ENCODE measurements at regions not wholly inside any gene's neighbourhood (a gene's known extent, or its start where the extent isn't known, plus 50 kb on each side); places are given as distances from the start of the nearest gene placed in this dataset.

DNA sequence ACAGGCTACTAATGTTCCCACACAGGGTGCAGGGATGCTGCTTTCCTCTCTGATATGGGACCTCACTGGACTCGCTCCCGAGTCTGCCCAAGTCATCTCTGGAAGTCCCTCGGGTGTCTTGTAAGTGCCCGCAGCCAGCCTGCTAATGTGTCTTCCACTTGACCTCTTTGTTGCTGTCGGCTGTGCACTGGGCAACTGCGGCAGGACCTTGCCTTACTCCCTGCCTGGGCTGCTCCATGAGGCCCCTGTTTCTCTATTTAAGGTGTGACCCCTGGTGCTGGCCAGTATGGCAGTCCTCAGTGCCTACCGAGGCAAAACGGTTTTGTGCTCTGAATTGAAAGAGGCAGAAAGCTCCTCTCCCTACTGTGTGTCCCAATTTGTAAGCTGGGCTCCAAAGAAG lies 88.8 kb upstream of the DUSP5 start:
- no peak overlapping the region for H3K27ac ChIP-seq
- peaks cover 0 to 33% (median 6%) of the 10 kb centered on the region in 3 donors for H3K4me1 ChIP-seq
- H3K36me3 ChIP-seq, result no peaks in the 10 kb centered on the region
- TF ChIP-seq, protein P1, sequence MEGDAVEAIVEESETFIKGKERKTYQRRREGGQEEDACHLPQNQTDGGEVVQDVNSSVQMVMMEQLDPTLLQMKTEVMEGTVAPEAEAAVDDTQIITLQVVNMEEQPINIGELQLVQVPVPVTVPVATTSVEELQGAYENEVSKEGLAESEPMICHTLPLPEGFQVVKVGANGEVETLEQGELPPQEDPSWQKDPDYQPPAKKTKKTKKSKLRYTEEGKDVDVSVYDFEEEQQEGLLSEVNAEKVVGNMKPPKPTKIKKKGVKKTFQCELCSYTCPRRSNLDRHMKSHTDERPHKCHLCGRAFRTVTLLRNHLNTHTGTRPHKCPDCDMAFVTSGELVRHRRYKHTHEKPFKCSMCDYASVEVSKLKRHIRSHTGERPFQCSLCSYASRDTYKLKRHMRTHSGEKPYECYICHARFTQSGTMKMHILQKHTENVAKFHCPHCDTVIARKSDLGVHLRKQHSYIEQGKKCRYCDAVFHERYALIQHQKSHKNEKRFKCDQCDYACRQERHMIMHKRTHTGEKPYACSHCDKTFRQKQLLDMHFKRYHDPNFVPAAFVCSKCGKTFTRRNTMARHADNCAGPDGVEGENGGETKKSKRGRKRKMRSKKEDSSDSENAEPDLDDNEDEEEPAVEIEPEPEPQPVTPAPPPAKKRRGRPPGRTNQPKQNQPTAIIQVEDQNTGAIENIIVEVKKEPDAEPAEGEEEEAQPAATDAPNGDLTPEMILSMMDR (IDR thresholded peaks at IDR 0.05), result no peak
- TF ChIP-seq POLR2A (IDR thresholded peaks at IDR 0.05) (no peak), POLR2AphosphoS5 (IDR thresholded peaks at IDR 0.05) (no peak), EP300 (IDR thresholded peaks at IDR 0.05) (no peak)
- ATAC-seq, result no peak
- H3K27me3 ChIP-seq, result no peaks in the 10 kb centered on the region
- H3K9me3 ChIP-seq, result no peaks in the 10 kb centered on the region
- 95% methylated on average over 7 of the region's 8 CpGs; no CpG with 5 or more reads in 1 of the 2 donors for WGBS, 2 donors (ENCODE audit: low coverage in 1 of 2)
- H3K4me3 ChIP-seq, result no peak overlapping the region

DNA sequence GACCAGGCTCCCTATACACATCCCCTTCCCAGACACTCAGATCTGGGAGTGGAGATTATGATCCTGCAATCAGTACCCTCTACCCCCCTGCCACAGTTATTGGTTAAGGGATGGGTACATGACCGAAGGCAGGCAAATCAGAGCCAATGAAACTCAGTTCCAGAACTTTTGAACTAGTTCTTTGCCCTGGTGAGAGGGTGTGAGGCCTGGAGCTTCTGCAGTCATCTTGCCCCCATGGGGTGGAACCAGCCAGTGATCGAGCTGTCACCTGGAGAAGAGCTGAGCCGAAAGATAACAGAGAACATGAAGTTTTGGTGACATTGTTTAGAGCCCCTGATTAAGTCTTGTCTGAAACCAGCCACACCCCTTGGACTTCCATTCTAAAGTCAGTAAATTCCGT lies 88.2 kb upstream of the DUSP5 start:
- no peak overlapping the region for H3K4me3 ChIP-seq
- H3K9me3 ChIP-seq, result no peaks in the 10 kb centered on the region
- H3K36me3 ChIP-seq, result no peaks in the 10 kb centered on the region
- WGBS, 2 donors (ENCODE audit: low coverage in 1 of 2), result 75 to 78% methylated on average over 2 of the region's 4 CpGs
- TF ChIP-seq POLR2A (IDR thresholded peaks at IDR 0.05) (no peak), EP300 (IDR thresholded peaks at IDR 0.05) (no peak), POLR2AphosphoS5 (IDR thresholded peaks at IDR 0.05) (no peak)
- TF ChIP-seq, protein P1 (IDR thresholded peaks at IDR 0.05), result no peak
- no peak overlapping the region for H3K27ac ChIP-seq
- H3K4me1 ChIP-seq, result peaks cover 0 to 33% (median 6%) of the 10 kb centered on the region in 3 donors
- ATAC-seq, result no peak
- no peaks in the 10 kb centered on the region for H3K27me3 ChIP-seq

DNA sequence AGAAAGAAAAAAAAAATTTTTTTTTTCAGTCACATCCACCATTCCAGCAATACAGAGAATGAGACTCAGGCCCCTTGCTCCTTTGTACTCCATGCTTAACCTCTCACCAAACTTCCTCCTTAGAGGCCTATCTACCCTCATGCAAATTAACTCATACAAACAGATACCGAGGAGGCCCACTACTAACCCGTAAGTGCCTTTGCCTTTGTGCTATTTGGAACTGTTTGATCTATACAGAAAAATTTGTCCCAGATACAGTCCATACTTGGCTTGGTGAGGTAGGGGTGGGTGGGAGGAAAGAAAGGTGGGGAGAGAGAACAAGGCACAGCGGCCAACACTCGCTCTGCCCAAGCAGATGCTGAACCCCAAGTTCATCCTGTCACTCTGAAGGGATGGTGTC lies 87.8 kb upstream of the DUSP5 start:
- TF ChIP-seq POLR2A (IDR thresholded peaks at IDR 0.05) (no peak), POLR2AphosphoS5 (IDR thresholded peaks at IDR 0.05) (no peak)
- Histone ChIP-seq H3K9me3 (no peaks in the 10 kb centered on the region), H3K36me3 (no peaks in the 10 kb centered on the region), H3K27ac (peak overlapping the region in 1 of 4 donors; percentile 41), H3K4me1 (peaks cover 0 to 33% (median 6%) of the 10 kb centered on the region in 3 donors), H3K27me3 (no peaks in the 10 kb centered on the region), H3K4me3 (no peak overlapping the region)
- no peak for ATAC-seq
- 83 to 100% methylated on average over 2 to 4 of the region's 4 CpGs for WGBS, 2 donors (ENCODE audit: low coverage in 1 of 2)

DNA sequence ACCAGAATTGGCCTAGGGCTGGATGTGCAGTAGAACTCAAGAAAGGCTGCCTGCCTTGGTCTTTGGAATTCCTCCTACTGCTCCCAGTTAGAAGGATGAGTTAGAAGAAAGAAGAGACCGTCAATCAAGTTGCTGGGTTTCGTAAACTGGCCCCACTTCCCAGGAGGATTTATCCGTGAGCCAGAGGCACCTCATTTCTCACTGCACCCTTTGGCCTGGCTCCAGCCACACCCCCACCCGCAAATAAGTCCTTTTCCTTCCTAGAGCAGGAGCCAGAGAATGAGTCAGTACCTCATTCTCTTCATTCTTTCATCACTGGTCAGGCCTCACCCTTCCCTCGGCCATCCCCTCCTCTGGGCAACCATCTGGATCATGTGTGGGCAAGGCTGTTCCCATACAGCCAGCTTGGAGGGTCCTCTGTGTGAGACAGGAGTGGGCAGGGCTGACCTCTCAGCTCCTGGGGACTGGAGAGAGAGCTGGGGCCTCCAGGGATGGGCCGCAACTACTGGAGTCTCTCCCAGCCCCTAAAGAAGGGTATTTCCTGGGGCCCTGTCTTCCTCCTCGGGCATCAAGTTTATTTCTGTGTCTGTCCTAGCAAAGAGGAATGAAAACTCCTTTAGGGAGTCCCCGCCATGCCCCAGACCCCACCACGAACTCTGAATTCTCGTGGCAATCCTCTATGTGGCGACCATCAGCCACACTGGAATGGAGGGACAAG lies 87.2 kb upstream of the DUSP5 start:
- Histone ChIP-seq H3K36me3 (no peaks in the 10 kb centered on the region), H3K27me3 (no peaks in the 10 kb centered on the region), H3K9me3 (no peaks in the 10 kb centered on the region), H3K4me3 (no peak overlapping the region), H3K27ac (peak overlapping the region in 3 of 4 donors; percentile 38 to 55 (median 41)), H3K4me1 (peaks cover 0 to 33% (median 6%) of the 10 kb centered on the region in 3 donors)
- WGBS, 2 donors (ENCODE audit: low coverage in 1 of 2), result 51 to 80% methylated on average over 4 to 5 of the region's 11 CpGs
- TF ChIP-seq, protein P1 (IDR thresholded peaks at IDR 0.05), result no peak
- TF ChIP-seq EP300 (IDR thresholded peaks at IDR 0.05) (no peak), POLR2A (IDR thresholded peaks at IDR 0.05) (no peak), POLR2AphosphoS5 (IDR thresholded peaks at IDR 0.05) (peak; percentile 79)
- peak; percentile 66 for ATAC-seq

DNA sequence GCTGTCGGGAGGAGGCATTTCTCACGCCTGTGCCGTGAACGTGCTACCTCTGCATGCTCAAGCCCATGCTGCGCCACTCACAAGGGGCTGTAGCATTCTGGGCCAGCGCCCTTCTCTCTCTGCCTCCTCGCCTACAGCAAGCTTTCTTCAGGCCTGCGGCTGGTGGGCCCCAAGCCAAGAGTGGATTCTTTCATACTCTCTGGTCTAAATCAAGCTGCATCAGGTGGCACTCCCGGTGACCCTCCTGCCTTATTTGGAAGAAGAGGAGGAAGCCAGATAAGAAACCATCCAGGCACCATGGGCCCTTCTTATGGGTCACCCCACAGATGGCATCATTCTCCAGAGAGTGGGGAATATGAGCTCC lies 86.7 kb upstream of the DUSP5 start:
- peaks cover 0 to 33% (median 6%) of the 10 kb centered on the region in 3 donors for H3K4me1 ChIP-seq
- no peak for ATAC-seq
- no peak overlapping the region for H3K4me3 ChIP-seq
- 60% methylated on average over 8 of the region's 9 CpGs; no CpG with 5 or more reads in 1 of the 2 donors for WGBS, 2 donors (ENCODE audit: low coverage in 1 of 2)
- H3K9me3 ChIP-seq, result no peaks in the 10 kb centered on the region
- TF ChIP-seq POLR2A (IDR thresholded peaks at IDR 0.05) (no peak), EP300 (IDR thresholded peaks at IDR 0.05) (no peak)
- TF ChIP-seq, protein P1 (IDR thresholded peaks at IDR 0.05), result no peak
- no peaks in the 10 kb centered on the region for H3K27me3 ChIP-seq
- no peaks in the 10 kb centered on the region for H3K36me3 ChIP-seq
- peak overlapping the region in 3 of 4 donors; percentile 38 to 55 (median 41) for H3K27ac ChIP-seq

Data from gastroesophageal sphincter (tissue), 4 donors.